ENCODE measurements at regions not wholly inside any gene's neighbourhood (a gene's known extent, or its start where the extent isn't known, plus 50 kb on each side); places are given as distances from the start of the nearest gene placed in this dataset.

DNA sequence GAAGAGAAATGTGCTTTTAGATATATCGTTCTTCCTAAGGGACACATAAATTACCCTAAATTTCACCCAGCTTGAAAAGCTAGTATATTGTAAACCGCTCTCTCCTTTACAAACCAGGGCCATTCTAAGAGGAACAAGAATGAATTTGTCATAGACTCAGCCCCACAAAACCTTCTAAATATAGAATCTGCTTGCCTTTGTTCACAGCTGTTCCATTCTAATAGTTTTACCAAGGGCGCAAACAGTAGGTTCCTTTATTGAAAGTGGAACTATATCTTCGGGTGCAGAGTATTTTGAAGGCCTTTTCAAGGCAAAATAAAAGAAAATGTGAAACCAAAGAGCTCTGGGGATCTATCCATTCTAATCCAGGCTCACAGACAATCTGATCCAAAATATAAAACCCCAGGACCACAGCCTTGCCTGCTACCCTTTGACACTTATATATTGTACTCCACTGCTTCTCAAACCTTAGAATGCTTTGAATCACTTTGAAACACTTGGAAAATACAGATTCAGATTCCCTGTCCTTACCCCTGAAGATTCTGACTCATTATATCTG lies 316.8 kb downstream of the PAX3 start:
- Histone ChIP-seq H2BK120ac (ENCODE audit: low read depth, low read length) (no peak overlapping the region), H2BK5ac (ENCODE audit: low read depth, low read length, poor library complexity, severe bottlenecking) (no peak overlapping the region), H3K9ac (ENCODE audit: low read depth, low read length) (no peak overlapping the region), H2AFZ (replicated peaks; ENCODE audit: low read length, poor library complexity) (no peak overlapping the region), H3K27me3 (ENCODE audit: control insufficient read depth, insufficient read depth, low read length) (0 out of 2 replicates have a peak, but pooled peaks cover 2% of the 10 kb centered on the region), H3K27ac (ENCODE audit: insufficient read depth, low read length) (no peak overlapping the region), H3K14ac (replicated peaks; ENCODE audit: low read depth, low read length) (no peak overlapping the region), H3K4ac (ENCODE audit: low read depth, low read length) (no peak overlapping the region), H4K8ac (ENCODE audit: low read depth in 2 of 2, low read length in 2 of 2) (no peak overlapping the region), H3K4me1 (ENCODE audit: control insufficient read depth, insufficient read depth, low read length) (no peaks in the 10 kb centered on the region), H3K4me3 (ENCODE audit: insufficient read depth, low read depth, low read length) (no peak overlapping the region), H4K5ac (ENCODE audit: low read depth, low read length) (no peak overlapping the region), H3K79me1 (ENCODE audit: low read depth in 1 of 2, low read length in 2 of 2) (no peaks in the 10 kb centered on the region), H3K23ac (ENCODE audit: low read depth, low read length) (no peak overlapping the region), H2BK15ac (ENCODE audit: low read depth, low read length) (no peak overlapping the region), H3K9me3 (ENCODE audit: control insufficient read depth, insufficient read depth, low read length) (no peaks in the 10 kb centered on the region), H3K4me2 (ENCODE audit: low read depth, low read length) (no peak overlapping the region), H2AK5ac (ENCODE audit: low read depth, low read length) (no peak overlapping the region), H4K91ac (ENCODE audit: insufficient read depth, low read depth, low read length) (no peak overlapping the region), H4K20me1 (ENCODE audit: insufficient read depth, low read length) (no peaks in the 10 kb centered on the region), H2BK20ac (ENCODE audit: low read depth, low read length) (no peak overlapping the region), H3K18ac (ENCODE audit: low read depth, low read length) (no peak overlapping the region), H3K56ac (ENCODE audit: extremely low read depth, insufficient read depth, low read length) (no peak overlapping the region), H3K9me1 (ENCODE audit: insufficient read depth, low read length) (no peaks in the 10 kb centered on the region), H3K36me3 (ENCODE audit: control insufficient read depth, insufficient read depth, low read length) (no peaks in the 10 kb centered on the region), H2AK9ac (replicated peaks; ENCODE audit: low read depth, low read length, poor library complexity) (no peak overlapping the region)
- no TSS peak for BruUV-seq (replicated peaks)
- TF ChIP-seq CEBPB (IDR thresholded peaks at IDR 0.05; ENCODE audit: low read depth, low read length) (no peak), NFE2L2 (IDR thresholded peaks at IDR 0.05; ENCODE audit: low read depth, low read length) (no peak), RFX5 (IDR thresholded peaks at IDR 0.05; ENCODE audit: low read depth, low read length) (no peak), MAZ (IDR thresholded peaks at IDR 0.05; ENCODE audit: borderline replicate concordance, low read depth, low read length) (no peak), CHD1 (IDR thresholded peaks at IDR 0.05; ENCODE audit: low read depth, low read length) (no peak)
- TF ChIP-seq, protein P1, sequence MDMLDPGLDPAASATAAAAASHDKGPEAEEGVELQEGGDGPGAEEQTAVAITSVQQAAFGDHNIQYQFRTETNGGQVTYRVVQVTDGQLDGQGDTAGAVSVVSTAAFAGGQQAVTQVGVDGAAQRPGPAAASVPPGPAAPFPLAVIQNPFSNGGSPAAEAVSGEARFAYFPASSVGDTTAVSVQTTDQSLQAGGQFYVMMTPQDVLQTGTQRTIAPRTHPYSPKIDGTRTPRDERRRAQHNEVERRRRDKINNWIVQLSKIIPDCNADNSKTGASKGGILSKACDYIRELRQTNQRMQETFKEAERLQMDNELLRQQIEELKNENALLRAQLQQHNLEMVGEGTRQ (IDR thresholded peaks at IDR 0.05; ENCODE audit: low read depth, low read length) = no peak
- TF ChIP-seq, protein P2, sequence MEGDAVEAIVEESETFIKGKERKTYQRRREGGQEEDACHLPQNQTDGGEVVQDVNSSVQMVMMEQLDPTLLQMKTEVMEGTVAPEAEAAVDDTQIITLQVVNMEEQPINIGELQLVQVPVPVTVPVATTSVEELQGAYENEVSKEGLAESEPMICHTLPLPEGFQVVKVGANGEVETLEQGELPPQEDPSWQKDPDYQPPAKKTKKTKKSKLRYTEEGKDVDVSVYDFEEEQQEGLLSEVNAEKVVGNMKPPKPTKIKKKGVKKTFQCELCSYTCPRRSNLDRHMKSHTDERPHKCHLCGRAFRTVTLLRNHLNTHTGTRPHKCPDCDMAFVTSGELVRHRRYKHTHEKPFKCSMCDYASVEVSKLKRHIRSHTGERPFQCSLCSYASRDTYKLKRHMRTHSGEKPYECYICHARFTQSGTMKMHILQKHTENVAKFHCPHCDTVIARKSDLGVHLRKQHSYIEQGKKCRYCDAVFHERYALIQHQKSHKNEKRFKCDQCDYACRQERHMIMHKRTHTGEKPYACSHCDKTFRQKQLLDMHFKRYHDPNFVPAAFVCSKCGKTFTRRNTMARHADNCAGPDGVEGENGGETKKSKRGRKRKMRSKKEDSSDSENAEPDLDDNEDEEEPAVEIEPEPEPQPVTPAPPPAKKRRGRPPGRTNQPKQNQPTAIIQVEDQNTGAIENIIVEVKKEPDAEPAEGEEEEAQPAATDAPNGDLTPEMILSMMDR (conservative IDR thresholded peaks at IDR 0.05; ENCODE audit: low read depth, low read length) = no peak
- POLR2A ChIA-PET (ENCODE audit: unreplicated experiment) = no interaction called here
- ATAC-seq (ENCODE audit: low read depth) (no peak), DNase-seq (no peak)
- in situ Hi-C loops (cut with MboI; ENCODE audit: low sequenced_read_pairs) = no loop called here
- WGBS, 2 experiments (ENCODE audit: extremely low coverage in 2 of 2, insufficient read length in 1 of 2) = no CpG with 5 or more reads among the region's 4 CpGs
- intact Hi-C loops (cut with micrococcal nuclease) = no loop called here
- CTCF ChIA-PET = no interaction called here
- dilution Hi-C loops (cut with HindIII; ENCODE audit: low sequenced_read_pairs, unreplicated experiment) = no loop called here
